ENCODE measurements at regions not wholly inside any gene's neighbourhood (a gene's known extent, or its start where the extent isn't known, plus 50 kb on each side); places are given as distances from the start of the nearest gene placed in this dataset.

GRCh38 chr16:73240920-73241319, 193.0 kb upstream of the ZFHX3 start:
- H3K27ac ChIP-seq (ENCODE audit: low read depth, low read length, poor library complexity, severe bottlenecking) = no peak overlapping the region
- no peak overlapping the region for H3K4me3 ChIP-seq (ENCODE audit: low read depth, low read length, poor library complexity, severe bottlenecking)
- no peaks in the 10 kb centered on the region for H3K79me2 ChIP-seq (ENCODE audit: insufficient read depth, low read length)
- H3K4me2 ChIP-seq (ENCODE audit: low read length) = no peak overlapping the region
- no peaks in the 10 kb centered on the region for H3F3A ChIP-seq (ENCODE audit: insufficient read depth, low read length)
- no peaks in the 10 kb centered on the region for H3K9me3 ChIP-seq (ENCODE audit: low read length)
- no peaks in the 10 kb centered on the region for H3K27me3 ChIP-seq (ENCODE audit: insufficient read depth, low read length)
- H3K36me3 ChIP-seq (ENCODE audit: insufficient read depth, low read length) = no peaks in the 10 kb centered on the region
- H4K20me1 ChIP-seq (ENCODE audit: insufficient read depth, low read length) = no peaks in the 10 kb centered on the region
- no peak overlapping the region for H3K9ac ChIP-seq (ENCODE audit: low read length)
- no peak overlapping the region for H2AFZ ChIP-seq (ENCODE audit: low read length)
- no peaks in the 10 kb centered on the region for H3K9me2 ChIP-seq (ENCODE audit: low read depth, low read length)
- no peak for TF ChIP-seq CTCF (IDR thresholded peaks at IDR 0.05; ENCODE audit: low read length)
- no peaks in the 10 kb centered on the region for H3K4me1 ChIP-seq (ENCODE audit: insufficient read depth, low read length, severe bottlenecking)

- H3K4me2 ChIP-seq (ENCODE audit: low read length) = no peak overlapping the region
- no peaks in the 10 kb centered on the region for H3F3A ChIP-seq (ENCODE audit: insufficient read depth, low read length)
- no peak overlapping the region for H2AFZ ChIP-seq (ENCODE audit: low read length)
- no peaks in the 10 kb centered on the region for H3K4me1 ChIP-seq (ENCODE audit: insufficient read depth, low read length, severe bottlenecking)
- no peaks in the 10 kb centered on the region for H4K20me1 ChIP-seq (ENCODE audit: insufficient read depth, low read length)
- no peak overlapping the region for H3K27ac ChIP-seq (ENCODE audit: low read depth, low read length, poor library complexity, severe bottlenecking)
- no peak overlapping the region for H3K9ac ChIP-seq (ENCODE audit: low read length)
- H3K9me3 ChIP-seq (ENCODE audit: low read length) = no peaks in the 10 kb centered on the region
- H3K36me3 ChIP-seq (ENCODE audit: insufficient read depth, low read length) = no peaks in the 10 kb centered on the region
- TF ChIP-seq CTCF (IDR thresholded peaks at IDR 0.05; ENCODE audit: low read length) (no peak), EZH2 (IDR thresholded peaks at IDR 0.05; ENCODE audit: borderline replicate concordance, low read length) (no peak)
- H3K79me2 ChIP-seq (ENCODE audit: insufficient read depth, low read length) = no peaks in the 10 kb centered on the region
- no peaks in the 10 kb centered on the region for H3K27me3 ChIP-seq (ENCODE audit: insufficient read depth, low read length)
- no peaks in the 10 kb centered on the region for H3K9me2 ChIP-seq (ENCODE audit: low read depth, low read length)
- H3K4me3 ChIP-seq (ENCODE audit: low read depth, low read length, poor library complexity, severe bottlenecking) = no peak overlapping the region
These were observed 189.7 kb upstream of the ZFHX3 start for GRCh38 chr16:73237601-73238000.

- Histone ChIP-seq H3K27me3 (ENCODE audit: insufficient read depth, low read length) (no peaks in the 10 kb centered on the region), H3K4me3 (ENCODE audit: low read depth, low read length, poor library complexity, severe bottlenecking) (no peak overlapping the region), H3K4me1 (ENCODE audit: insufficient read depth, low read length, severe bottlenecking) (no peaks in the 10 kb centered on the region), H3K9ac (ENCODE audit: low read length) (no peak overlapping the region), H4K20me1 (ENCODE audit: insufficient read depth, low read length) (no peaks in the 10 kb centered on the region), H3K79me2 (ENCODE audit: insufficient read depth, low read length) (no peaks in the 10 kb centered on the region), H3K4me2 (ENCODE audit: low read length) (no peak overlapping the region), H3K36me3 (ENCODE audit: insufficient read depth, low read length) (no peaks in the 10 kb centered on the region), H3K27ac (ENCODE audit: low read depth, low read length, poor library complexity, severe bottlenecking) (no peak overlapping the region), H3K9me2 (ENCODE audit: low read depth, low read length) (no peaks in the 10 kb centered on the region), H3F3A (ENCODE audit: insufficient read depth, low read length) (no peaks in the 10 kb centered on the region), H2AFZ (ENCODE audit: low read length) (no peak overlapping the region), H3K9me3 (ENCODE audit: low read length) (no peaks in the 10 kb centered on the region)
- no peak for TF ChIP-seq CTCF (IDR thresholded peaks at IDR 0.05; ENCODE audit: low read length)
- TF ChIP-seq EZH2 (IDR thresholded peaks at IDR 0.05; ENCODE audit: borderline replicate concordance, low read length) = no peak
These were observed 186.6 kb upstream of the ZFHX3 start for GRCh38 chr16:73234496-73234895.
